NCI-H1048 (cell line): ENCODE measurements at regions not wholly inside any gene's neighbourhood (a gene's known extent, or its start where the extent isn't known, plus 50 kb on each side); places are given as distances from the start of the nearest gene placed in this dataset.

Experiments used
- DNase-seq: peaks from one replicate; lab custom pipeline; 2025; lab: John Stamatoyannopoulos, UW

GRCh38 chr1:5812295-5812694 is 179.9 kb downstream of the NPHP4 start:
- no peak for DNase-seq

GRCh38 chr1:5811419-5811818 is 180.8 kb downstream of the NPHP4 start:
- no peak for DNase-seq

GRCh38 chr1:5810553-5811270 is 181.5 kb downstream of the NPHP4 start:
- no peak for DNase-seq

GRCh38 chr1:5810131-5810530 is 182.1 kb downstream of the NPHP4 start:
- DNase-seq, result no peak

GRCh38 chr1:5809207-5809788 is 182.9 kb downstream of the NPHP4 start:
- DNase-seq, result no peak

- DNase-seq, result no peak
Observed at GRCh38 chr1:5803851-5804250, 188.4 kb downstream of the NPHP4 start.

- DNase-seq, result no peak
Observed at GRCh38 chr1:5802606-5803005, 189.6 kb downstream of the NPHP4 start.

- DNase-seq, result no peak
Observed at GRCh38 chr1:5798904-5799303, 193.3 kb downstream of the NPHP4 start.

- no peak for DNase-seq
Observed at GRCh38 chr1:5798151-5798730, 194.0 kb downstream of the NPHP4 start.

- no peak for DNase-seq
Observed at GRCh38 chr1:5796028-5796427, 196.2 kb downstream of the NPHP4 start.

- DNase-seq, result no peak
Observed at GRCh38 chr1:5794279-5794678, 197.9 kb downstream of the NPHP4 start.

- DNase-seq, result no peak
Observed at GRCh38 chr1:5793516-5793915, 198.7 kb downstream of the NPHP4 start.

GRCh38 chr1:5781079-5781478 is 211.1 kb downstream of the NPHP4 start:
- DNase-seq, result no peak

- DNase-seq, result no peak
Observed at GRCh38 chr1:5780324-5780716, 211.9 kb downstream of the NPHP4 start.

- DNase-seq, result no peak
Observed at GRCh38 chr1:5779608-5780323, 212.5 kb downstream of the NPHP4 start.

GRCh38 chr1:5776035-5776550 is 216.1 kb downstream of the NPHP4 start:
- DNase-seq, result no peak

GRCh38 chr1:5774019-5774418 is 218.2 kb downstream of the NPHP4 start:
- DNase-seq, result no peak

GRCh38 chr1:5771788-5772187 is 220.4 kb downstream of the NPHP4 start:
- no peak for DNase-seq

- DNase-seq, result no peak
Observed at GRCh38 chr1:5770981-5771765, 221.1 kb downstream of the NPHP4 start.

GRCh38 chr1:5769760-5770159 is 222.5 kb downstream of the NPHP4 start:
- DNase-seq, result no peak

- DNase-seq, result no peak
Observed at GRCh38 chr1:5769146-5769545, 223.1 kb downstream of the NPHP4 start.

- DNase-seq, result no peak
Observed at GRCh38 chr1:5768014-5768413, 224.2 kb downstream of the NPHP4 start.
